Fibroblast of the aortic adventitia (primary cell): ENCODE measurements at regions not wholly inside any gene's neighbourhood (a gene's known extent, or its start where the extent isn't known, plus 50 kb on each side); places are given as distances from the start of the nearest gene placed in this dataset.

Experiments used
- DNase-seq: peaks from one replicate; pipeline ENCODE4 v3.0.0-alpha.2; 2010; ENCODE audit warnings: low read depth
- H3K4me3 ChIP-seq: 2 replicates; pipeline ENCODE4 v1.5.1; 2011; ENCODE audit warnings: low read depth, mild to moderate bottlenecking, control low read depth, low read length, moderate library complexity
- TF ChIP-seq, protein P1 (sequence below): IDR thresholded peaks from 2 replicates; pipeline ENCODE4 v1.5.1; 2011; ENCODE audit warnings: mild to moderate bottlenecking, low read length, control low read depth, inconsistent platforms; ENCODE audit not compliant: insufficient read depth

DNA sequence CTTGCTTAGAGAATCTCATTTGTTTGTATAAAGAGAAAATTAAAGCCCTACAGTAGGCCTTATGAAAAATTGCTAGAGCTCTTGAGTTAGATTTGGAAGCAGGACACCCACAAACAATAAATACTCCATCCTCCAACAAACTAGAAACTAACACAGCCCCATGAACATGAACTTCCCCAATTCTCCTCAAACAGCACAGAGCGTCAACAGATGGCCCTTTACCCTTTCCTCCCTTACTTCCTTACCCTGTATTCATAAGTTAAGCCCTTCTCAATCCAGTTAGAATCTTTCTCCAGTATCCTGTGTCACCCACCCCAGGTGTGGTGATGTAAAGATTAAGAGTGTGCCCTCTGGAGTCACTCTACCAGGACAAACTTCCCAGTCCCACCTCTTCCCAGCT, 113.7 kb downstream of the UNC5CL start:
- no peak overlapping the region for H3K4me3 ChIP-seq
- TF ChIP-seq, protein P1, sequence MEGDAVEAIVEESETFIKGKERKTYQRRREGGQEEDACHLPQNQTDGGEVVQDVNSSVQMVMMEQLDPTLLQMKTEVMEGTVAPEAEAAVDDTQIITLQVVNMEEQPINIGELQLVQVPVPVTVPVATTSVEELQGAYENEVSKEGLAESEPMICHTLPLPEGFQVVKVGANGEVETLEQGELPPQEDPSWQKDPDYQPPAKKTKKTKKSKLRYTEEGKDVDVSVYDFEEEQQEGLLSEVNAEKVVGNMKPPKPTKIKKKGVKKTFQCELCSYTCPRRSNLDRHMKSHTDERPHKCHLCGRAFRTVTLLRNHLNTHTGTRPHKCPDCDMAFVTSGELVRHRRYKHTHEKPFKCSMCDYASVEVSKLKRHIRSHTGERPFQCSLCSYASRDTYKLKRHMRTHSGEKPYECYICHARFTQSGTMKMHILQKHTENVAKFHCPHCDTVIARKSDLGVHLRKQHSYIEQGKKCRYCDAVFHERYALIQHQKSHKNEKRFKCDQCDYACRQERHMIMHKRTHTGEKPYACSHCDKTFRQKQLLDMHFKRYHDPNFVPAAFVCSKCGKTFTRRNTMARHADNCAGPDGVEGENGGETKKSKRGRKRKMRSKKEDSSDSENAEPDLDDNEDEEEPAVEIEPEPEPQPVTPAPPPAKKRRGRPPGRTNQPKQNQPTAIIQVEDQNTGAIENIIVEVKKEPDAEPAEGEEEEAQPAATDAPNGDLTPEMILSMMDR: no peak

DNA sequence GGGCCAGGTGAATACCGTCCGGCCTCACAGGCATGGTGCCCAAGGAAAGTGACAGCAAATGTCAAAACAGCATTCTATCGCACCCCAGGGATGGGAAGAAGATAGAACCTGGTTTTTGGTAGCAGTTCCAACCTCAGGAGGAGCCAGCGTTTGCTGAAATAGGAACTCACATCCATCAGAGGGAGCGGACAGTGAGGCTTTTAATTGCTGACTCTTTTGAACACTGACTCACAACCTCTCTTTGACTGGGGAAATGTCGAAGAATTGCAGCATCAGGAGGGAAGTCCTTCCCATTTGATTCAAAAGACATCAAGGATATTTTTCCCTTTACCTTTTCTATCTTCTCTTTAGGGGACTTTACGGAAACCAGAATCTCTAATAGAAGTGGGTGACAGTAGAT, 114.2 kb downstream of the UNC5CL start:
- no peak overlapping the region for H3K4me3 ChIP-seq
- TF ChIP-seq, protein P1: no peak
- no peak for DNase-seq

More for the DNA sequence above, 113.7 kb downstream of the UNC5CL start:
- no peak for DNase-seq

DNA sequence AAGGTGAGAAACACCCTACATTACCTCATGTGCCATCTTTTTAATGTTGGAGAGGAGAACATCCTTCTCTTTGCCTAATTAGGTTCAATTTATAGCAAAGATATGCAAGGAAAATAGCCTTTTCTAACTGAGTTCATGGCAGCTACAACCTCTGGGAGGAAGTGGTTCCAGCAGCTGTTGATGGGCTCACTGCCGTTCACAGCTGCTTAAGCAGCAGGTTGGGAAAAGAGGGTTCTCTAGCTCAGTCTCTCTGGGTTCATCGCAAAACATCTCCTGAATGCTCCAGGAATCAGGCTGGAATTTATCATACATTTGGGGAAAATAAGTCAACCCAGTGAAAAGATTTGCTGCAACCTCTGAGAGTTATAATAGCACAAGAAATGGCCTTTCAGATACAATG, 115.1 kb downstream of the UNC5CL start:
- TF ChIP-seq, protein P1: no peak
- no peak overlapping the region for H3K4me3 ChIP-seq
- no peak for DNase-seq

DNA sequence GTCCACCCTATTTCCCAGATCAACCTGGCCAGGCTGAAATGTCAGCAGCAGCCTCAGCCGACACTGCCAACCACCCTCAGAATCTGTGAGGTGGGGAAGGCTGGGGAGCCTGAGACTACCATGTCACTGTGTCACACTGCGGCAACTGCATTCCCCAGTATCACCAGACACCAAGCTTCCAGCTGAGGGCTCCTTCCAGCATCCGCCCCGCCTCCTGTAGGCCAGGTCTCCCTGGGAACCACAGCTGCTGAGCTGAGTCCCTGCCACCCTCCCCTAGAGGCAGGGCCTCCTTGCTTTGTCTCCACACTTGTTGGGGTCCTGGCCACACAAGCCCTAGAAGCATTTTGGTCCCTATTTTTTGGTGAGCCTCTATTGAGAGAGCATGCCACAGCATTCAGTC, 115.7 kb downstream of the UNC5CL start:
- no peak overlapping the region for H3K4me3 ChIP-seq
- TF ChIP-seq, protein P1: no peak
- DNase-seq: no peak

DNA sequence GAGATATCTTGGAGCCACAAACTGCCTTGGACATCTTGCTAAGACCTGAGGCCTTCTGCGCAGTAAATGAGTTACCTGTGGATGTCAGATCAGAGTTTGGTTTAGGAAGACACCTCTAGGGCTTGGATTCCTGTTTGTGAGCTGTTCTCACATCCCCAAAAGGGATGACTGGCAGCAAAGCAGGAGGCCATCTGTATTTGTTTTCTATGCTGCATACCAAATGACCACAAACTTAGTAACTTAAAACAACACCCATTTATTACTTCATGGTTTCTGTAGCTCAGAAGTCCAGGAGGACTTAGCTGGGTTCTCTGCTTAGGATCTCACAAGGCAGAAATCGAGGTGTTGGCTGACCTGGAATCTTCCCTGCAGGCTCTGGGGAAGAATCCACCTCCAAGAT, 116.7 kb downstream of the UNC5CL start:
- no peak for DNase-seq
- H3K4me3 ChIP-seq: no peak overlapping the region
- TF ChIP-seq, protein P1: no peak

DNA sequence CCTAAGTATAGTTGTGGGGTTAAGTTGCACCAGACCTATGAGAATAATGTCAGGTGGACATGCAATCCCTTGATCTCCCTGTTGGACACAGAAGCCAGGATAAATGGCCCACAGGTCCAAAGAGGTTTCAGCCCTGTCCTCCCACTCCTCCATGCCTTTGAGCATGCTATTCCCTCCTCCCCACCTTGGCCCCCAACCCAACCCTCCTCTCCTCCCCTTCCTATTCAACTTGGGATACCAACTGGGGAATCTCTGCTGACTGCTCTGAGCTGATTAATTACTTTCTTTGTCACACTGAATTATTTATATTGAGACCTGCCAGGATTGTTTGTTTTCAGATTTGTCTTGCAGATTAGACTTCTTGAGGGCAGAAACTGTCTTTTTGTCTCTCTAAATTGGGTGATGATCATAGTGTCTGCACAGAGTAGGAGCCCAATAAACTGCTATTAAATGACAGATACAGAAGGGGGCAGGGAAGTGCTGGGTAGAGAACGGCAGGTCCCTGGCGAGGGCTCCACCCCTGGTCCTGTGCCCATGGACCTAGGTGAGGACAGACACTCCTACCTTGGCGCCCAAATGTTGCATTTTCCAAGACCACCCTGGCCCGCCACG, 120.9 kb downstream of the UNC5CL start:
- TF ChIP-seq, protein P1: no peak
- no peak overlapping the region for H3K4me3 ChIP-seq
- no peak for DNase-seq

DNA sequence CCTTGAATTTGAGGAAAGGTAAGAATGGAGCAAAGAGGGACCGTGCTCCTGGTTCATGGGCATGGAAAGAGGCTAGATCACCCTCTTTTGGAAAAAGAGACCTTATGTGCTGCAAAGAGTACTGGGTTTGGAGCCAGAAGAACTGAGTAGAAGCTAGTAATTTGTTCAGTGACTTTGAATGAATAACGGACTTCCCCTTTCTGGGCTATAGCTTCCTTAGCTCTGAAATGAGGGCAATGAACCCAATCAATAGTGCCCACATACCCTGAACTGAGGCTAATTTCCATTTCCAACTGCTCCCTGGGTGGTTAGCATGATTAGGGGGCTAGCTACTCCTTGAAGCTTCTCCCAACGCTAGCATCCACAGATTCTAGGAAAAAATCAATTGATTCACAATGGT, 121.4 kb downstream of the UNC5CL start:
- TF ChIP-seq, protein P1: no peak
- no peak overlapping the region for H3K4me3 ChIP-seq
- DNase-seq: no peak
